Psoas muscle (tissue), 7 donors: ENCODE measurements at regions not wholly inside any gene's neighbourhood (a gene's known extent, or its start where the extent isn't known, plus 50 kb on each side); places are given as distances from the start of the nearest gene placed in this dataset.

Source experiments
- ATAC-seq, 4 donors: fragments of 200-7000 bp; cut with Tn5 transposase; one replicate each; pipeline ENCODE4 v1.9.1; 2020; ENCODE audit warnings: moderate library complexity in 3 of 4, mild to moderate bottlenecking in 2 of 4
- DNase-seq, 2 donors: peaks; one replicate each; pipeline ENCODE4 v3.0.0-alpha.2; 2020
- H3K27ac ChIP-seq: fragments of 200-600 bp; one replicate; pipeline ENCODE4 v1.8.0; 2022
- H3K27me3 ChIP-seq, 3 donors: fragments of 200-600 bp in 1 of 3; one replicate each; pipeline versions ENCODE4 v1.6.1 to v1.8.0; 2013 to 2022; ENCODE audit warnings: low read length in 2 of 3, mild to moderate bottlenecking in 2 of 3, moderate library complexity in 1 of 3; ENCODE audit not compliant: insufficient read depth in 3 of 3
- H3K36me3 ChIP-seq, 2 donors: fragments of 200-600 bp in 1 of 2; one replicate each; pipeline versions ENCODE4 v1.6.1 to v1.8.0; 2013 to 2022; ENCODE audit warnings: low read depth in 1 of 2, mild to moderate bottlenecking in 1 of 2, moderate library complexity in 1 of 2; ENCODE audit not compliant: insufficient read depth in 1 of 2
- H3K4me1 ChIP-seq: fragments of 200-600 bp; one replicate; pipeline ENCODE4 v1.8.0; 2022
- H3K4me3 ChIP-seq: fragments of 200-600 bp; one replicate; pipeline ENCODE4 v1.8.0; 2022; ENCODE audit warnings: mild to moderate bottlenecking
- H3K9me3 ChIP-seq: fragments of 200-600 bp; one replicate; pipeline ENCODE4 v1.8.0; 2022
- CTCF ChIP-seq: fragments of 200-600 bp; IDR thresholded peaks from one replicate; pipeline ENCODE4 v1.8.0; 2022; ENCODE audit warnings: antibody characterized with exemption
- WGBS, 3 donors: extraction: QIAGEN DNeasy Blood & Tissue Kit; methylation state at CpG; one replicate each; pipeline versions ENCODE4 v1.1.6 to v1.1.7; 2013; 5-methylcytosine and 5-hydroxymethylcytosine counted together
- intact Hi-C, 2 donors: fragments of 100-400 bp; cut with DNase I; formaldehyde crosslinking; loops; one replicate each; pipeline versions ENCODE4 v1.11.0 to v1.14.2; 2022
- donor health status: healthy with polysubstance abuse.
- donor health status: DM: no; HTN: no; CAD: no; lungs with moderate emphysema.
- donor health status: Bipolar disorder and iron deficiency.
- donor health status: healthy.
- donor health status: DM: yes; HTN: yes; CAD: no.
- donor health status: DM: no; HTN: no; CAD: no.
- donor health status: DM: yes; HTN: yes; CAD: no.

GRCh38 chr12:91422811-91423692 lies 240.4 kb upstream of the DCN start:
- no peaks in the 10 kb centered on the region for H3K27me3 ChIP-seq
- no peak for TF ChIP-seq CTCF

GRCh38 chr12:91422127-91422526 lies 239.5 kb upstream of the DCN start:
- Histone ChIP-seq H3K4me3 (no peak overlapping the region), H3K4me1 (no peaks in the 10 kb centered on the region), H3K36me3 (no peaks in the 10 kb centered on the region), H3K27ac (no peak overlapping the region), H3K27me3 (no peaks in the 10 kb centered on the region), H3K9me3 (no peaks in the 10 kb centered on the region)
- DNase-seq = no peak
- intact Hi-C loops = no loop called here
- no peak for TF ChIP-seq CTCF
- no peak for ATAC-seq
- 11 to 26% (median 13%) methylated on average over 1 of the region's 1 CpG for WGBS, 3 donors

More at GRCh38 chr12:91422811-91423692, 240.4 kb upstream of the DCN start:
- H3K27ac ChIP-seq = no peak overlapping the region
- H3K9me3 ChIP-seq = no peaks in the 10 kb centered on the region
- intact Hi-C loops = no loop called here
- no peaks in the 10 kb centered on the region for H3K36me3 ChIP-seq
- 62 to 65% (median 62%) methylated on average over 7 of the region's 7 CpGs for WGBS, 3 donors
- ATAC-seq (no peak), DNase-seq (no peak)
- no peak overlapping the region for H3K4me3 ChIP-seq
- H3K4me1 ChIP-seq = no peaks in the 10 kb centered on the region

GRCh38 chr12:91419809-91420208 lies 237.2 kb upstream of the DCN start:
- H3K4me3 ChIP-seq = no peak overlapping the region
- no peaks in the 10 kb centered on the region for H3K9me3 ChIP-seq
- intact Hi-C loops = no loop called here
- no peak overlapping the region for H3K27ac ChIP-seq
- no peak for TF ChIP-seq CTCF
- ATAC-seq (no peak), DNase-seq (no peak)
- no peaks in the 10 kb centered on the region for H3K27me3 ChIP-seq
- H3K4me1 ChIP-seq = no peaks in the 10 kb centered on the region
- no peaks in the 10 kb centered on the region for H3K36me3 ChIP-seq

- Histone ChIP-seq H3K9me3 (no peaks in the 10 kb centered on the region), H3K27ac (no peak overlapping the region), H3K4me3 (no peak overlapping the region), H3K36me3 (no peaks in the 10 kb centered on the region), H3K27me3 (no peaks in the 10 kb centered on the region), H3K4me1 (no peaks in the 10 kb centered on the region)
- intact Hi-C loops = no loop called here
- TF ChIP-seq CTCF = no peak
- no peak for ATAC-seq
- no peak for DNase-seq
- 67 to 95% (median 86%) methylated on average over 1 of the region's 1 CpG for WGBS, 3 donors
Observed at GRCh38 chr12:91418221-91419090, 235.8 kb upstream of the DCN start.
